HG02678 (cell line): ENCODE measurements at regions not wholly inside any gene's neighbourhood (a gene's known extent, or its start where the extent isn't known, plus 50 kb on each side); places are given as distances from the start of the nearest gene placed in this dataset.

Experiments
- ATAC-seq: cut with Tn5 transposase; IDR thresholded peaks from one replicate; pipeline ENCODE4 v1.9.1; 2021; ENCODE audit warnings: mild to moderate bottlenecking, moderate library complexity; ENCODE audit not compliant: unreplicated experiment

- ATAC-seq = no peak
Measured at GRCh38 chr2:128820452-128820851, 501.8 kb upstream of the HS6ST1 start.

- ATAC-seq = no peak
Measured at GRCh38 chr2:128821010-128821409, 502.3 kb upstream of the HS6ST1 start.

- ATAC-seq = no peak
Measured at GRCh38 chr2:128832946-128833663, 514.4 kb upstream of the HS6ST1 start.

GRCh38 chr2:128833664-128834027 lies 515.0 kb upstream of the HS6ST1 start:
- no peak for ATAC-seq

GRCh38 chr2:128834207-128834879 lies 515.7 kb upstream of the HS6ST1 start:
- no peak for ATAC-seq

- no peak for ATAC-seq
Measured at GRCh38 chr2:128834880-128835252, 516.2 kb upstream of the HS6ST1 start.

GRCh38 chr2:128835342-128835855 lies 516.7 kb upstream of the HS6ST1 start:
- ATAC-seq = no peak

GRCh38 chr2:128835974-128836373 lies 517.3 kb upstream of the HS6ST1 start:
- no peak for ATAC-seq

- ATAC-seq = no peak
Measured at GRCh38 chr2:128836559-128837100, 518.0 kb upstream of the HS6ST1 start.

GRCh38 chr2:128838244-128838643 lies 519.6 kb upstream of the HS6ST1 start:
- no peak for ATAC-seq

- no peak for ATAC-seq
Measured at GRCh38 chr2:128841803-128842202, 523.1 kb upstream of the HS6ST1 start.

GRCh38 chr2:128867311-128867710 lies 548.6 kb upstream of the HS6ST1 start:
- ATAC-seq = no peak

- no peak for ATAC-seq
Measured at GRCh38 chr2:128867936-128868636, 549.4 kb upstream of the HS6ST1 start.

GRCh38 chr2:128868686-128869551 lies 550.3 kb upstream of the HS6ST1 start:
- ATAC-seq = no peak

- no peak for ATAC-seq
Measured at GRCh38 chr2:128874608-128875007, 555.9 kb upstream of the HS6ST1 start.

GRCh38 chr2:128876986-128877983 lies 558.6 kb upstream of the HS6ST1 start:
- ATAC-seq = no peak

- ATAC-seq = no peak
Measured at GRCh38 chr2:128879161-128879560, 560.5 kb upstream of the HS6ST1 start.

- no peak for ATAC-seq
Measured at GRCh38 chr2:128894896-128895295, 576.2 kb upstream of the HS6ST1 start.
